GM20000 (cell line): ENCODE measurements at regions not wholly inside any gene's neighbourhood (a gene's known extent, or its start where the extent isn't known, plus 50 kb on each side); places are given as distances from the start of the nearest gene placed in this dataset.

Experiments used
- DNase-seq: peaks from one replicate; pipeline ENCODE4 v3.0.0; 2012; ENCODE audit warnings: low spot score
- CTCF ChIP-seq: IDR thresholded peaks from 2 replicates; pipeline ENCODE4 v1.5.1; 2012; ENCODE audit warnings: mild to moderate bottlenecking, control low read depth; ENCODE audit errors: extremely low read depth, missing control alignments

- TF ChIP-seq CTCF = no peak
Measured at GRCh38 chr2:105560157-105560556, 161.3 kb upstream of the FHL2 start.

GRCh38 chr2:105557021-105557920 lies 158.4 kb upstream of the FHL2 start:
- TF ChIP-seq CTCF = no peak
- DNase-seq = no peak

More at GRCh38 chr2:105560157-105560556, 161.3 kb upstream of the FHL2 start:
- DNase-seq = no peak

GRCh38 chr2:105556366-105556765 lies 157.5 kb upstream of the FHL2 start:
- no peak for DNase-seq
- no peak for TF ChIP-seq CTCF

- no peak for DNase-seq
- no peak for TF ChIP-seq CTCF
Measured at GRCh38 chr2:105554235-105554634, 155.4 kb upstream of the FHL2 start.

- no peak for TF ChIP-seq CTCF
- no peak for DNase-seq
Measured at GRCh38 chr2:105553538-105554196, 154.8 kb upstream of the FHL2 start.

- TF ChIP-seq CTCF = no peak
- DNase-seq = no peak
Measured at GRCh38 chr2:105546628-105546974, 147.8 kb upstream of the FHL2 start.
